K562 (cell line): ENCODE measurements at regions not wholly inside any gene's neighbourhood (a gene's known extent, or its start where the extent isn't known, plus 50 kb on each side); places are given as distances from the start of the nearest gene placed in this dataset.

Experiments used
- ATF7 ChIP-seq: fragments of 450-650 bp; IDR thresholded peaks from 2 replicates; pipeline ENCODE4 v1.7.1; 2014; ENCODE audit warnings: mild to moderate bottlenecking, moderate library complexity
- CBX8 ChIP-seq: fragments of 200-600 bp; sonication (generic); IDR thresholded peaks from 2 replicates; pipeline ENCODE4 v1.6.1; 2012; ENCODE audit warnings: borderline replicate concordance, mixed run types, low read depth, mild to moderate bottlenecking, moderate library complexity, mixed read lengths, low read length, control low read depth, inconsistent platforms; ENCODE audit not compliant: poor library complexity, severe bottlenecking; ENCODE audit errors: extremely low read depth
- FOXK2 ChIP-seq, 2 experiments: fragments of 450-650 bp; IDR thresholded peaks in 1 of 2; conservative IDR thresholded peaks in 1 of 2; 2 replicates each; pipeline ENCODE4 v1.6.1; 2016; ENCODE audit warnings: low read depth in 2 of 2, mild to moderate bottlenecking in 1 of 2
- MAZ ChIP-seq, 2 experiments: fragments of 450-650 bp in 1 of 2; sonication (generic) in 1 of 2; formaldehyde crosslinking; IDR thresholded peaks in 1 of 2; conservative IDR thresholded peaks in 1 of 2; 2 replicates each; pipeline versions ENCODE4 v1.4.0 to v1.5.0; 2020; ENCODE audit warnings: mild to moderate bottlenecking in 1 of 2, missing genetic modification reagents in 1 of 2
- OTX1 ChIP-seq: fragments of 450-650 bp; formaldehyde crosslinking; IDR thresholded peaks from 2 replicates; pipeline ENCODE4 v1.4.0; 2022; ENCODE audit warnings: mild to moderate bottlenecking
- POLR2AphosphoS5 ChIP-seq: IDR thresholded peaks from 2 replicates; pipeline ENCODE4 v1.6.1; 2011; ENCODE audit warnings: mild to moderate bottlenecking, low read depth, low read length, moderate library complexity; ENCODE audit not compliant: control insufficient read depth, insufficient read depth
- UBTF ChIP-seq, 2 experiments: IDR thresholded peaks; 2 replicates each; pipeline ENCODE4 v1.6.1; 2012; ENCODE audit warnings: improper control_type of control experiment in 2 of 2, low read depth in 2 of 2, low read length in 2 of 2, borderline replicate concordance in 1 of 2
- YY1 ChIP-seq, 3 experiments: IDR thresholded peaks; 2 replicates each; pipeline ENCODE4 v1.6.1; 2011; ENCODE audit warnings: low read length in 2 of 3, mild to moderate bottlenecking in 2 of 3, moderate library complexity in 2 of 3, borderline replicate concordance in 1 of 3, control low read depth in 1 of 3, low read depth in 1 of 3; ENCODE audit not compliant: insufficient read depth in 3 of 3, insufficient replicate concordance in 2 of 3, control insufficient read depth in 1 of 3, insufficient read length in 1 of 3; ENCODE audit errors: extremely low read depth in 1 of 3
- ZBTB40 ChIP-seq, 2 experiments: fragments of 450-650 bp in 1 of 2; sonication (generic) in 1 of 2; formaldehyde crosslinking in 1 of 2; IDR thresholded peaks; 2 replicates each; pipeline versions ENCODE4 v1.7.1 to v1.9.0; 2016 to 2022; ENCODE audit warnings: inconsistent platforms in 1 of 2, mild to moderate bottlenecking in 1 of 2, missing genetic modification reagents in 1 of 2
- ZBTB7A ChIP-seq: IDR thresholded peaks from 2 replicates; pipeline ENCODE4 v1.6.1; 2011; ENCODE audit warnings: low read depth, mild to moderate bottlenecking, low read length, moderate library complexity, borderline replicate concordance; ENCODE audit not compliant: control insufficient read depth
- ZNF57 ChIP-seq: fragments of 450-650 bp; formaldehyde crosslinking; IDR thresholded peaks from 2 replicates; pipeline ENCODE4 v1.4.0; 2020; ENCODE audit warnings: mild to moderate bottlenecking, moderate library complexity
- TF ChIP-seq, protein P1 (sequence below), 3 experiments: IDR thresholded peaks in 2 of 3; conservative IDR thresholded peaks in 1 of 3; 2 replicates each; pipeline ENCODE4 v1.5.1; 2011 to 2012; ENCODE audit warnings: low read length in 3 of 3, mild to moderate bottlenecking in 3 of 3, control low read depth in 2 of 3, improper control_type of control experiment in 1 of 3, inconsistent platforms in 1 of 3, low read depth in 1 of 3, mixed read lengths in 1 of 3, moderate library complexity in 1 of 3; ENCODE audit not compliant: insufficient read depth in 2 of 3
- TF ChIP-seq, protein P2 (sequence below): sonication (generic); formaldehyde crosslinking; IDR thresholded peaks from 2 replicates; pipeline ENCODE4 v1.9.0; 2022; ENCODE audit warnings: mild to moderate bottlenecking, missing genetic modification reagents

DNA sequence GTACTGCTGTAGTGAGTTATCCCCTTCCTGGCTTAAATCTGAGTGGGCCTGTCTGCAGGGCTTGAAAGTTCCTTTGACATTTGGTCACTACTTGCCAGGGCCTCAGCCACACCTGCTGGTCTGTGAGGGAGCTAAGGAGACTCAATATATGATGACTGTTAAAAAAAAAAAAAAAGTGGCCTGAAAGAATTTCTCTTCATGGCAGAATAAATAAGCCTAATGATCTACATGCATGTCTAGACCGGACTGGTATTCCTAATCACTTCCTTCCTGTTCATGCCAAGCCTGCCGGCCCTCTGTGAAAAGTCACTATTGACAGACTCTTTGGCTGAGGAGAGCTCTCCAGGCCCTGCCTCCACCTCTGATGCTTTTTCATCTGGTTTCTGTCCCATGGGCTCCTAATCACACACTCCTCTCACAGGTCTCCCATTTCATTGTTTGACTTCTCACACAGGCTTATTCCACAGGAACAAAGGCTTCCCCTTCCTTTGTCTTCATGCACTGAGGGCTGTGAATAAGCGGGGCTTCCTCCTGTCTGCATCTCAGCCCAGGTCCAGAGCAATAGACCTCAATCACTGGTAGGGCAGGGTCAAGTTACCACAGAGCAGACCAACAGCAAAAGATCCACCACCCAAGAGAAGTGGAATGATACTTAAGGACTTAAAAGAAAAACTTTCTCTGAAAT lies 99.1 kb upstream of the SEC61G start:
- TF ChIP-seq MAZ (CRISPR knock-in tag; conservative IDR thresholded peaks at IDR 0.05 in 1 of 2, IDR thresholded peaks at IDR 0.05 in 1 of 2) (no peak), ZNF57 (CRISPR knock-in tag) (no peak), UBTF (IDR thresholded peaks at IDR 0.05; ENCODE audit: borderline replicate concordance in 1 of 2, low read depth in 2 of 2, low read length in 2 of 2) (no peak), OTX1 (CRISPR knock-in tag) (no peak), FOXK2 (conservative IDR thresholded peaks at IDR 0.05 in 1 of 2, IDR thresholded peaks at IDR 0.05 in 1 of 2; ENCODE audit: low read depth in 2 of 2) (no peak), YY1 (IDR thresholded peaks at IDR 0.05; ENCODE audit: borderline replicate concordance in 1 of 3, control insufficient read depth in 1 of 3, extremely low read depth in 1 of 3, insufficient read depth in 3 of 3, insufficient read length in 1 of 3, insufficient replicate concordance in 2 of 3, low read depth in 1 of 3, low read length in 2 of 3) (no peak), ZBTB7A (no peak), ZBTB40 (IDR thresholded peaks at IDR 0.05) (no peak), ZBTB40 (CRISPR knock-in tag; IDR thresholded peaks at IDR 0.05) (no peak), POLR2AphosphoS5 (no peak), CBX8 (no peak), ATF7 (no peak)
- TF ChIP-seq, protein P1, sequence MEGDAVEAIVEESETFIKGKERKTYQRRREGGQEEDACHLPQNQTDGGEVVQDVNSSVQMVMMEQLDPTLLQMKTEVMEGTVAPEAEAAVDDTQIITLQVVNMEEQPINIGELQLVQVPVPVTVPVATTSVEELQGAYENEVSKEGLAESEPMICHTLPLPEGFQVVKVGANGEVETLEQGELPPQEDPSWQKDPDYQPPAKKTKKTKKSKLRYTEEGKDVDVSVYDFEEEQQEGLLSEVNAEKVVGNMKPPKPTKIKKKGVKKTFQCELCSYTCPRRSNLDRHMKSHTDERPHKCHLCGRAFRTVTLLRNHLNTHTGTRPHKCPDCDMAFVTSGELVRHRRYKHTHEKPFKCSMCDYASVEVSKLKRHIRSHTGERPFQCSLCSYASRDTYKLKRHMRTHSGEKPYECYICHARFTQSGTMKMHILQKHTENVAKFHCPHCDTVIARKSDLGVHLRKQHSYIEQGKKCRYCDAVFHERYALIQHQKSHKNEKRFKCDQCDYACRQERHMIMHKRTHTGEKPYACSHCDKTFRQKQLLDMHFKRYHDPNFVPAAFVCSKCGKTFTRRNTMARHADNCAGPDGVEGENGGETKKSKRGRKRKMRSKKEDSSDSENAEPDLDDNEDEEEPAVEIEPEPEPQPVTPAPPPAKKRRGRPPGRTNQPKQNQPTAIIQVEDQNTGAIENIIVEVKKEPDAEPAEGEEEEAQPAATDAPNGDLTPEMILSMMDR (IDR thresholded peaks at IDR 0.05 in 2 of 3, conservative IDR thresholded peaks at IDR 0.05 in 1 of 3; ENCODE audit: insufficient read depth in 2 of 3, low read depth in 1 of 3, low read length in 3 of 3) = no peak
- TF ChIP-seq, protein P2, sequence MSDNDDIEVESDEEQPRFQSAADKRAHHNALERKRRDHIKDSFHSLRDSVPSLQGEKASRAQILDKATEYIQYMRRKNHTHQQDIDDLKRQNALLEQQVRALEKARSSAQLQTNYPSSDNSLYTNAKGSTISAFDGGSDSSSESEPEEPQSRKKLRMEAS (CRISPR knock-in tag) = no peak
